C4-2B (cell line): ENCODE measurements at regions not wholly inside any gene's neighbourhood (a gene's known extent, or its start where the extent isn't known, plus 50 kb on each side); places are given as distances from the start of the nearest gene placed in this dataset.

Experiments used
- CTCF ChIP-seq: fragments of 450-650 bp; conservative IDR thresholded peaks from 2 replicates; pipeline ENCODE4 v1.5.1; 2017; ENCODE audit warnings: mild to moderate bottlenecking
- ZFX ChIP-seq: fragments of 450-650 bp; IDR thresholded peaks from 2 replicates; pipeline ENCODE4 v1.6.1; 2017

GRCh38 chr2:83565181-83565580 lies 893.9 kb downstream of the SUCLG1 start:
- TF ChIP-seq CTCF (no peak), ZFX (no peak)
